K562 (cell line): ENCODE measurements at regions not wholly inside any gene's neighbourhood (a gene's known extent, or its start where the extent isn't known, plus 50 kb on each side); places are given as distances from the start of the nearest gene placed in this dataset.

Experiments
- ATAC-seq: fragments of 200-7000 bp; cut with Tn5 transposase; 3 replicates; pipeline ENCODE4 v1.9.1; 2020; ENCODE audit warnings: moderate library complexity
- BruUV-seq: library from RNA; stranded (reverse); fragments of 400-500 nt; replicated peaks from 2 replicates; lab custom pipeline; 2021; lab: Mats Ljungman, UMichigan
- CTCF ChIA-PET: fragments of 300-600 bp; formaldehyde crosslinking; extraction: SDS; loops from one replicate; lab custom pipeline; 2021; ENCODE audit warnings: low intra/inter-chr PET ratio; lab: Yijun Ruan, JAX
- POLR2A ChIA-PET: fragments of 300-600, 350-650 bp; sonication (Branson Sonifier 250); formaldehyde crosslinking; extraction: SDS; loops from one replicate; lab custom pipeline; 2021; ENCODE audit warnings: antibody characterized with exemption, inconsistent platforms; lab: Yijun Ruan, JAX
- DNase-seq, 4 experiments: peaks; one replicate each; pipeline versions ENCODE4 v3.0.0 to v3.0.0-alpha.2; 2011 to 2018; ENCODE audit warnings: low spot score in 3 of 4, mixed read lengths in 3 of 4; ENCODE audit errors: extremely low read depth in 1 of 4
- FAIRE-seq: peaks from 2 replicates; lab custom pipeline; 2011; peaks lifted over from hg19 to GRCh38; lab: Jason Lieb, UNC
- H2AFZ ChIP-seq: 2 replicates; pipeline ENCODE4 v1.6.0; 2011; ENCODE audit warnings: low read depth, low read length, control low read depth, inconsistent platforms
- H3K27ac ChIP-seq: fragments of 200-600 bp; 3 replicates; pipeline ENCODE4 v1.8.0; 2011; ENCODE audit warnings: low read depth, mild to moderate bottlenecking, control low read depth, inconsistent platforms, low read length, moderate library complexity, mixed read lengths; ENCODE audit errors: extremely low read depth
- H3K27me3 ChIP-seq, 2 experiments: fragments of 300-600 bp in 1 of 2; 2 replicates in 1 of 2; 3 replicates in 1 of 2; pipeline versions ENCODE4 v1.6.0 to v1.8.0; 2011; ENCODE audit warnings: inconsistent platforms in 2 of 2, low read length in 2 of 2, mild to moderate bottlenecking in 1 of 2, mixed read lengths in 1 of 2, moderate library complexity in 1 of 2; ENCODE audit not compliant: control insufficient read depth in 2 of 2, insufficient read depth in 2 of 2
- H3K36me3 ChIP-seq: fragments of 300-600 bp; 3 replicates; pipeline ENCODE4 v1.8.0; 2011; ENCODE audit warnings: mild to moderate bottlenecking, low read length, inconsistent platforms; ENCODE audit not compliant: control insufficient read depth, insufficient read depth
- H3K4me1 ChIP-seq, 2 experiments: fragments of 200-600 bp in 1 of 2; replicated peaks in 1 of 2; 2 replicates in 1 of 2; 3 replicates in 1 of 2; pipeline versions ENCODE4 v1.5.1 to v1.8.0; 2011; ENCODE audit warnings: inconsistent platforms in 2 of 2, low read length in 2 of 2, mild to moderate bottlenecking in 1 of 2, mixed read lengths in 1 of 2, moderate library complexity in 1 of 2; ENCODE audit not compliant: control insufficient read depth in 2 of 2, insufficient read depth in 2 of 2
- H3K4me2 ChIP-seq: 2 replicates; pipeline ENCODE4 v1.6.1; 2011; ENCODE audit warnings: low read length, control low read depth, inconsistent platforms, mixed read lengths; ENCODE audit not compliant: insufficient read depth
- H3K4me3 ChIP-seq: fragments of 200-600 bp; sonication (generic), shearing (Covaris generic); 2 replicates; pipeline ENCODE4 v1.5.1; 2016; ENCODE audit warnings: control low read depth, inconsistent platforms
- H3K79me2 ChIP-seq: fragments of 200-600 bp; 3 replicates; pipeline ENCODE4 v1.8.0; 2011; ENCODE audit warnings: low read length, inconsistent platforms; ENCODE audit not compliant: control insufficient read depth, insufficient read depth
- H3K9ac ChIP-seq, 2 experiments: 2 replicates each; pipeline versions ENCODE4 v1.6.0 to v1.6.1; 2011; ENCODE audit warnings: low read depth in 2 of 2, low read length in 2 of 2, control low read depth in 1 of 2, inconsistent platforms in 1 of 2, mild to moderate bottlenecking in 1 of 2, mixed read lengths in 1 of 2; ENCODE audit not compliant: insufficient read depth in 1 of 2
- H3K9me1 ChIP-seq: one replicate; pipeline ENCODE4 v1.6.0; 2011; ENCODE audit warnings: inconsistent platforms, mild to moderate bottlenecking, low read length, moderate library complexity; ENCODE audit not compliant: control insufficient read depth, insufficient read depth
- H3K9me3 ChIP-seq: replicated peaks from 2 replicates; pipeline ENCODE4 v1.5.1; 2011; ENCODE audit warnings: low read depth, low read length, inconsistent platforms; ENCODE audit not compliant: control insufficient read depth, insufficient read depth
- H4K20me1 ChIP-seq: replicated peaks from 2 replicates; pipeline ENCODE4 v1.6.1; 2011; ENCODE audit warnings: low read length, inconsistent platforms, mixed read lengths; ENCODE audit not compliant: control insufficient read depth, insufficient read depth
- ARNT ChIP-seq, 2 experiments: fragments of 450-650 bp; IDR thresholded peaks; 2 replicates each; pipeline ENCODE4 v1.6.1; 2016; ENCODE audit warnings: mild to moderate bottlenecking in 1 of 2
- CREBBP ChIP-seq: IDR thresholded peaks from one replicate; pipeline ENCODE4 v1.6.1; 2012; ENCODE audit warnings: low read depth, mild to moderate bottlenecking, control low read depth, inconsistent platforms, low read length
- ELF2 ChIP-seq: fragments of 250-450 bp; sonication (Bioruptor Pico); IDR thresholded peaks from 2 replicates; pipeline ENCODE4 v1.5.0; 2021; ENCODE audit warnings: mild to moderate bottlenecking
- GTF2F1 ChIP-seq: IDR thresholded peaks from 2 replicates; pipeline ENCODE4 v1.6.1; 2011; ENCODE audit warnings: low read depth, low read length, improper control_type of control experiment
- MEF2D ChIP-seq: conservative IDR thresholded peaks from 2 replicates; pipeline ENCODE4 v1.6.1; 2016; ENCODE audit warnings: low read depth, missing genetic modification characterization, missing compliant biosample characterization
- NCOA4 ChIP-seq: fragments of 450-650 bp; IDR thresholded peaks from 2 replicates; pipeline ENCODE4 v1.6.1; 2018; ENCODE audit warnings: mild to moderate bottlenecking; ENCODE audit not compliant: partially characterized antibody
- NFE2L1 ChIP-seq: fragments of 450-650 bp; IDR thresholded peaks from 2 replicates; pipeline ENCODE4 v1.6.1; 2016; ENCODE audit warnings: missing genetic modification characterization, low read depth, mild to moderate bottlenecking, missing compliant biosample characterization, moderate library complexity, borderline replicate concordance
- NR2F6 ChIP-seq: fragments of 450-650 bp; formaldehyde crosslinking; IDR thresholded peaks from 2 replicates; pipeline ENCODE4 v1.4.0; 2020; ENCODE audit warnings: mild to moderate bottlenecking
- POLR2G ChIP-seq: fragments of 200-400 bp; formaldehyde crosslinking; IDR thresholded peaks from 2 replicates; pipeline ENCODE4 v1.6.1; 2017; ENCODE audit warnings: low read depth, mild to moderate bottlenecking, antibody characterized with exemption, low read length, moderate library complexity
- PTRF ChIP-seq: fragments of 450-650 bp; IDR thresholded peaks from 2 replicates; pipeline ENCODE4 v1.6.1; 2016; ENCODE audit warnings: mild to moderate bottlenecking, missing genetic modification characterization, missing compliant biosample characterization
- TBL1XR1 ChIP-seq, 2 experiments: IDR thresholded peaks; 2 replicates each; pipeline ENCODE4 v1.6.1; 2012; ENCODE audit warnings: improper control_type of control experiment in 2 of 2, low read length in 2 of 2, mild to moderate bottlenecking in 1 of 2
- TCFL5 ChIP-seq: fragments of 250-450 bp; sonication (Bioruptor Pico); conservative IDR thresholded peaks from 2 replicates; pipeline ENCODE4 v1.6.1; 2021; ENCODE audit warnings: mild to moderate bottlenecking, moderate library complexity, matching md5 sums
- ZNF3 ChIP-seq: fragments of 250-450 bp; sonication (Bioruptor Pico); IDR thresholded peaks from 2 replicates; pipeline ENCODE4 v1.5.0; 2021; ENCODE audit warnings: mild to moderate bottlenecking, moderate library complexity
- ZNF324 ChIP-seq: fragments of 250-450 bp; sonication (Bioruptor Pico); IDR thresholded peaks from 2 replicates; pipeline ENCODE4 v1.4.0; 2020; ENCODE audit warnings: mild to moderate bottlenecking
- WGBS: fragments of 100-300 bp; shearing (Covaris generic); methylation state at CpG from one replicate; pipeline ENCODE4 v1.1.6; 2016; ENCODE audit warnings: low coverage, mixed read lengths; ENCODE audit not compliant: insufficient coverage; ENCODE audit errors: missing lambda C conversion rate; 5-methylcytosine and 5-hydroxymethylcytosine counted together
- in situ Hi-C: fragments of 300-500 bp; cut with MboI; formaldehyde crosslinking; loops from 4 replicates; pipeline ENCODE4 v1.15.0; 2018; ENCODE audit warnings: inconsistent platforms, mixed read lengths
- intact Hi-C: fragments of 100-400 bp; cut with micrococcal nuclease; formaldehyde crosslinking; loops from 2 replicates; pipeline ENCODE4 v1.14.2; 2022

- in situ Hi-C loops (no loop called here), intact Hi-C loops (no loop called here)
- Histone ChIP-seq H3K4me2 (no peak overlapping the region), H3K4me3 (no peak overlapping the region), H3K27me3 (no peaks in the 10 kb centered on the region), H3K36me3 (no peaks in the 10 kb centered on the region), H3K4me1 (no peaks in the 10 kb centered on the region), H2AFZ (no peak overlapping the region), H4K20me1 (no peaks in the 10 kb centered on the region), H3K9me3 (0 out of 2 replicates have a peak, but pooled peaks cover 2% of the 10 kb centered on the region), H3K9ac (no peak overlapping the region), H3K9me1 (no peaks in the 10 kb centered on the region), H3K27ac (no peak overlapping the region), H3K79me2 (no peaks in the 10 kb centered on the region)
- WGBS: 0% methylated on average over 1 of the region's 1 CpG
- no peak for FAIRE-seq
- no peak for DNase-seq
- CTCF ChIA-PET: no interaction called here
- no TSS peak for BruUV-seq
- POLR2A ChIA-PET: no interaction called here
- no peak for ATAC-seq
- no peak for TF ChIP-seq ZNF3 (CRISPR knock-in tag)
- TF ChIP-seq TBL1XR1 (IDR thresholded peaks at IDR 0.05; ENCODE audit: low read length in 2 of 2): no peak
- TF ChIP-seq POLR2G: no peak
- no peak for TF ChIP-seq MEF2D (tag)
- no peak for TF ChIP-seq ELF2 (CRISPR knock-in tag)
- no peak for TF ChIP-seq CREBBP
- TF ChIP-seq NFE2L1 (tag): no peak
- no peak for TF ChIP-seq PTRF (tag)
- TF ChIP-seq NCOA4: no peak
- TF ChIP-seq ARNT (IDR thresholded peaks at IDR 0.05): no peak
- TF ChIP-seq ZNF324: no peak
- no peak for TF ChIP-seq NR2F6 (CRISPR knock-in tag)
- no peak for TF ChIP-seq TCFL5 (CRISPR knock-in tag)
- no peak for TF ChIP-seq GTF2F1
Measured at GRCh38 chr7:110205899-110206298, 885.0 kb upstream of the LRRN3 start.
